GM21786 (cell line): ENCODE measurements at regions not wholly inside any gene's neighbourhood (a gene's known extent, or its start where the extent isn't known, plus 50 kb on each side); places are given as distances from the start of the nearest gene placed in this dataset.

Source experiments
- ATAC-seq: cut with Tn5 transposase; IDR thresholded peaks from one replicate; pipeline ENCODE4 v1.9.1; 2021; ENCODE audit not compliant: unreplicated experiment

DNA sequence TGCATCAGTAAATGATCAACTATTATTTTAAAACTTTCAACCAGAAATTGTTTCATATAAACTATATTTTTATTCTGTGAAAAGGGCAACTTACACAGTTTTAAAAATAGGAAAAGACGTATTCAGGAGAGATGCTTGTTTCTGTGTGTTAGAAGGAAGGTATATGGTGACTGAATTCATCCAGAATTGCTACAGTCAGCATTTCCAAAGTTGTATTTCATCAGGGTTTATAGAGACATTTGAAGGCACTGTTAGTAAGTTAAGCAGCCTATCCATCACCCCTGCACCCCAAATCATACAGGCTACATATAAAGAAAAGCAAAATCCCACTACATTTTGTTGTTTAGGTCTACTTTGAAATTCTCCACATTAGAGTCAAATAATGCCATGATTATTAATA is 716.0 kb downstream of the KCTD16 start:
- ATAC-seq: no peak

DNA sequence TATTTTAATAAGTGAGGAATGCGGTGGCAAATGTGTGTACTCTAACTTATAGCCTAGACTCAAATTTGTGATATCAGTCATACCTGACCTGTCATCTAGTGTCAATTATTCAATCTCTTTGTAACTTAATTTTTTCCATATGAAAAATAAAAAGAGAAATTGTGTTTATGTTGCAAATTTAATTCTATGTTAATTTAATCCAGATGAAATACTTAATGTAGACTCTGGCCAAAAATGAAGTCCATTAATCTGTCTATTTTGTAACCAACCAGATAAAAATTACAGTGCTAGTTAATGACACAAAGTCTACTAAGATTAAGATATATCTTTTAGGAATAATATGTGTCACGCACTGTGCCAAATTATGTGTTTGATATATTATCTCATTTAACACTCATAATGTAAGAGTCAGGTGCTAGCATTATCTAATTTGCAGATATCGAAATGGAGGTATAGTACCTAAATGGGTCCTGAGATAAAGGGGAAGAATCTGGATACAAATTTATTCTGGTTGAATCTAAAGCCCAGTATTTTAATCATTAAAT is 712.1 kb downstream of the KCTD16 start:
- ATAC-seq: no peak

DNA sequence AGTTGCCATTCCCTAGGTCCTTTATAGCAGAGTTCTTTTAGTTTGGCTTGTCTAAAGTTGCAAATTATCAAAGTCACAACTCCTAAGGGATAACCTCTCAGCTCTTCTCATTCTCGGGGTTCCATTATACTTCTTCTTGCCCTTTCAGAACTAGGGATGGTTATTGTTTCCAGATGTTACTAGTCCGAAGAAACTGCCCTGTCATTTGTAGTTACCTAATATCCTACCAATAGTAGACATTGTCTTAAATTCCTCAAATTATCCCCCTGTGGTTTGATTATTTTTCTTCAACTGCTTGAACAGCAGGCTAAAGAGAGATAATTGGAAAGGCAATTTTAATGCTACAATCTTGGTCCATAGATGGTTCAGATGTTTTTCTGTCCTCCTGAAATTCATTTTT is 709.8 kb downstream of the KCTD16 start:
- ATAC-seq: no peak

DNA sequence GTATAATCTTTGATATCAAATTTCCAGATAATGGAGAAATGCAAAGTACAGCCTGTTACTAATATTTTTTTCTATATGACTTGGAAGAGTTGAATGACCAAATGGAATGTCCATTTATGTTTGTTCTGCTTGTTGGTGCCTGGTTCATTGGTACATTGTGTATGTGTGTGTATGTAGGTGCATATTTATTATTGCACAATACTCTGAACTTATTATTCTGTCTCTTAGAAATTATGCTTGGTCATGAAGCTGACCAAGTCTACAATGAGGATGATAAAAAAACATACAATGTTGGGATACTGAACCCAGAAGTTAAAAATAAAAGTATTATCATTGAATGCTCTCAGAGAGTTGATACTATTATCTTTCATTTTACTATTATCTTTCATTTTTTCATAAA is 706.3 kb downstream of the KCTD16 start:
- ATAC-seq: no peak

- ATAC-seq: no peak
Measured at GRCh38 chr5:144873076-144873475, 702.4 kb downstream of the KCTD16 start.

DNA sequence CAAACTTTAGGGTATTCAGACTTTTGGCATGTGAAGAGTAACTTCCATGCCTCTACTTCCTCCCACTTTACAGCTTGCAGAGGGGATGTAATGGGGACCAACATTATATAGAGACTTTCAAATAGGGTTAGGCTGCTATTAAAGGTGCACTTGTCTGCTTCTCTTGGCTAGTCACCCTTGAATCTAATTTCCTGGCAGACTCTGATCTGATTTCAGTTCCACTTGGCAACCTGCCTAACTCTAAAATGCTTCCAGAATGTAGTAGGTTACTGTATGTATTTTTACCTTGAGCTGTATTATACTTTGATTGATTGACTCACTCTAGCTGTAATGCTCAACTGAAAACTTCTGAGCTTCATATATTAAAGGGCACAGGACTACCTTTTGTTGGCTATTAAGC is 693.4 kb downstream of the KCTD16 start:
- ATAC-seq: peak; percentile 60

- no peak for ATAC-seq
Measured at GRCh38 chr5:144857454-144857853, 686.8 kb downstream of the KCTD16 start.

GRCh38 chr5:144844086-144844485 is 673.4 kb downstream of the KCTD16 start:
- no peak for ATAC-seq

GRCh38 chr5:144832416-144832815 is 661.7 kb downstream of the KCTD16 start:
- no peak for ATAC-seq

GRCh38 chr5:144831650-144832049 is 661.0 kb downstream of the KCTD16 start:
- ATAC-seq: no peak

DNA sequence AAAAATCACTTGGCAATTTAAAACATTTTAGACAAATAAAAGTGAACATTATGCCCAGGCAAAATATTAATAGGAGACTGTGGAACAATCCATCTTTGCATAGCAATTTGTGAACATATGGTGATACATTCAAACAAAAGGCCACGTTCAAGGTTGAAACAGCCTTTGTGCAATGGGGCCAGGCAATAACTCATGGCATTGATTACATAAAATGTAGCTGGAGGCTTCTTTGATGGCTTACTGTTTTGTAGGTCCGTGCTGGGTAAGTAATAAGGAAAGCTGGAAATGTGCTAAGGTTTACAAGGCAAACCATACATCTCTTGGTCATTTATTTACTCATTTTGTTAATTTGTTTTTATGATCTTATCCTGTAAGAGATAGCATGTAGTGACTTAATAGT is 651.8 kb downstream of the KCTD16 start:
- no peak for ATAC-seq

DNA sequence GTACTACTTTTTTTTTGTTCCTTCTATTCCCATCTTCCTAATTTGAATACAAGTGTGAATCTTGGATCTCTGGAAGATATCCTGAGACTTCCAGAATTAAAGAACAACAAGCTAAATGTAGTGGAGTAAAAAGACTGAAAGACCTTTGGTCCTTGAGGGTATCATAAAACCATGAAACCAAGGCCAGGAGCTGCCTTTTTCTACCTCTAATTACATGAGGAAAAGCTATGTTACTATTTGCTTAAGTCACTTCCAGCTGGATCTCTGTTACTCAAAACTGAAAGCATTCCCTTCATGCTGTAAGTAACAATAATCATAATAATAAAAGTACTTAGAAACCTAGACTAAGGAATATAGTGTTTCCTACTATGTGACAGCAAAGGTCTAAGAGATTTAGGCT is 649.6 kb downstream of the KCTD16 start:
- ATAC-seq: no peak

- no peak for ATAC-seq
Measured at GRCh38 chr5:144815131-144815530, 644.5 kb downstream of the KCTD16 start.

GRCh38 chr5:144812763-144813162 is 642.1 kb downstream of the KCTD16 start:
- no peak for ATAC-seq

DNA sequence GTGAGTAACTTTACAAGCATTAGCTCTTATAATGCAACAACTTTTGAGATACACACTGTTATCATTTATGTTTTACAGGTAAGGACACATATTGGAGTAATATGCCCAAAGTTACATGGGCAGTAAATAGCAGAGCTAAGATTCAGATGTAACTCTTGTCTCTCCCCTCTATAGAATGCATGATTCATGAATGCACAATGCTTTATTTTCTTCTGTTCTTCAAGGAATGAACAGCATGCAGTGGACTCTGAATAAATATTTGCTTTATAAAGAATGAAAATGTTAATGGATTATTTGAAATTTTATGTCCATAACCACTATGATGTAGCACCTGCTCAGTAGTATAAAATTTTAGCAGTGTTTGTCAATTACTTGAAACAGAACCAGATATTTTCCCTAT is 629.5 kb downstream of the KCTD16 start:
- ATAC-seq: no peak

DNA sequence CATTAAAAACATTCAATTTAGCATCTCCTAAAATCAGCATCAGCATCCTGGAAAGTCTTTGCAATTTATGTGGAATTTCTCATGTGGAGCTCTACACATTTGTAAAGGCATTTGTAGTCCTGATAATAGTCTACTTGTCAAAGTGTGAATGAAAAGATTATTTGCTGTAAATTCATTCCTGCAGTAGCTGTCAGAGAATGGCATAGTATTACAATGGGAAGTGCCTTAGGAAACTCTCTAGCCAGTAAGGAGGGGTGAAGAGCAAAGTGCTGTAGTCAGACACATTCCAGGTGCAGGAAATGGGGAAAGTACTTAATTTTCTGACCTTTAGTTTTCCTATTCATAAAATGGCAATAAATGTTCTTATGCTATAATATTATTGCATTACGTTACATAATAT is 627.9 kb downstream of the KCTD16 start:
- no peak for ATAC-seq

- no peak for ATAC-seq
Measured at GRCh38 chr5:144794922-144795321, 624.2 kb downstream of the KCTD16 start.

DNA sequence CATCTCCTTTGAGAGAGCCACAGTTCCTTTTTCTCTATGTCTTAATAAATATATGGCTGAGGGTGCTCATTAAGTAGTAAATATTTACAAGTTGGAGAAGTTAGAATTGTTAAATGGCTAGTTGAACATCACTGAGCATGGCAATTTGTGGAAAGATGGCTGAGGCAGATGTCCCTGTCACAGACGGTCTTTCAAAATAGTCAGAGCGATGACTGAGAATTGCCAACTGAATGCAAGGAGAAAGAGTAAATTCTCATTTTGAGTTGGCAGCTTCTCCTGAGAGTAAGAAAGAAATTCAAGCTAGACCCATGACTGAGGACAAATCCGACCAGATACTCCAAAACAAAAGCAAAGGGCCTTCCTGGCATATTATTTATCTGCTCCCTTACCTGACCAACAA is 617.9 kb downstream of the KCTD16 start:
- no peak for ATAC-seq

DNA sequence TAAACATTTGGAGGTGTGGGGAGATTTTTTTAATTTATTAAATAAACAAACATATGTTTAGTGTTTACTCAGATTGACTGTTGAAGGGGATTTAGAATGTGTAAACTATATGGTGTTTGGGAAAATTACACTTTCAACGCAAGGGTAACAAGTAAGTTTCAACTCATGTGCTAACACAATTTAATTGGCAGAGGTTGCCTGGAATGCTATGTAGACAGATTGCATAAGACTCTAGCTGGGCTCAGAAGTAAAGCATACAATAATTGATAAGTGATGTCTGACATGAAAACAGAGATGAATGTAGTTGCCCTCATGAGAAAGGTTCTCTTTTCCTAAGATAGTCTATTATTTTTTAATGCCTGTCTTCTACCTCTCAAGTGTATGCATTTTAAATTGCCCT is 617.4 kb downstream of the KCTD16 start:
- ATAC-seq: no peak

- no peak for ATAC-seq
Measured at GRCh38 chr5:144779368-144779767, 608.7 kb downstream of the KCTD16 start.

- no peak for ATAC-seq
Measured at GRCh38 chr5:144778561-144778960, 607.9 kb downstream of the KCTD16 start.

- no peak for ATAC-seq
Measured at GRCh38 chr5:144774197-144774596, 603.5 kb downstream of the KCTD16 start.

DNA sequence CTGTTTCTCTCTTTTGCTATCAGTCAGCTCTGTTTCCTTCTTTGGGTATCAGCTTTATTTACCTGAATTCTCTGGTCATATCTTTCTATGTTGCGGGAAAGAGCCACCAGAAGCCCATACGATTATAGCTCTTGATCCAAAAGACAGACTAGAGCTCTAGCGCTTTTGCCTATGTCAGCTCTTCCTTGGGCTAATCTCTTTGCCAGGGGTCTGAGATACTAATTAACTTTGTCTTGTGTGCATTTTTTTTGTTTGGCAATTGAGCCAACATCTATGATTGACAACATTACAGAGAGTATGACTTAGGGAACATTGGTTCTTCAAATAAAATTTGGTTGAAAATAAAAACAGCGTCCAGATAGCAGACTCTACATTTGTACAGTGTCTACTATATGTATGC is 603.0 kb downstream of the KCTD16 start:
- ATAC-seq: no peak

DNA sequence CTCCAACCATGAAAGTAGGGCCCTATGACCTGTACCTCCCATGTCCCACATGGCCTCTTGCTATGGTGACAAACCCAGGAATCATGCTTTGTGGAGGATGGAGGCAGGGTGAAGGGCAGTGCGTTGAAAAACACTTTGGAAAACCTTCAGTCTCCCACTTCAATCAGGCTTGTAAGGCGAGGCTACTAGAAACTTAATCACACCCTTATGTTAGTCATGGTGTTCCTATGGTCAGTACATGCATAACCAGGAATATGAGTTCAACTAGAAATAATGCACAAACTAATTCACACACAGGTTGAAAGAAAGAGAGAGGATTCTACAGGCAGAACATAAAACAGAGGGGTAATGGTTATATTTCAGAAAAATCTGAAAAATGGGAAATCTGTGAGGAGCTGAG is 601.1 kb downstream of the KCTD16 start:
- ATAC-seq: no peak
